Thyroid gland (tissue), 4 donors: ENCODE measurements at regions not wholly inside any gene's neighbourhood (a gene's known extent, or its start where the extent isn't known, plus 50 kb on each side); places are given as distances from the start of the nearest gene placed in this dataset.

Source experiments
- DNase-seq, 2 donors: peaks; one replicate each; pipeline ENCODE4 v3.0.0-alpha.2; 2019
- H3K27ac ChIP-seq, 3 donors: fragments of 200-600 bp; sonication (generic); 1 replicate in 2 of 3; 2 replicates in 1 of 3; pipeline ENCODE4 v1.5.1; 2016 to 2019; ENCODE audit warnings: mild to moderate bottlenecking in 1 of 3, moderate library complexity in 1 of 3
- H3K27me3 ChIP-seq: fragments of 200-600 bp; sonication (generic); one replicate; pipeline ENCODE4 v1.5.1; 2019
- H3K36me3 ChIP-seq, 2 donors: fragments of 200-600 bp; sonication (generic); one replicate each; pipeline ENCODE4 v1.5.1; 2016 to 2019
- H3K4me1 ChIP-seq, 2 donors: fragments of 200-600 bp; sonication (generic); one replicate each; pipeline ENCODE4 v1.5.1; 2017 to 2019
- H3K4me3 ChIP-seq, 3 donors: fragments of 200-600 bp; sonication (generic); replicated peaks in 1 of 3; 1 replicate in 2 of 3; 2 replicates in 1 of 3; pipeline ENCODE4 v1.5.1; 2016; ENCODE audit warnings: mild to moderate bottlenecking in 1 of 3
- H3K9me3 ChIP-seq: fragments of 200-600 bp; sonication (generic); one replicate; pipeline ENCODE4 v1.5.1; 2017
- POLR2A ChIP-seq, 2 donors: fragments of 450-650 bp; IDR thresholded peaks; one replicate each; pipeline ENCODE4 v1.6.1; 2017; ENCODE audit warnings: antibody characterized with exemption in 2 of 2, mild to moderate bottlenecking in 2 of 2, moderate library complexity in 1 of 2
- WGBS, 2 donors: methylation state at CpG; one replicate each; pipeline ENCODE4 v1.1.5; 2017; 5-methylcytosine and 5-hydroxymethylcytosine counted together
- intact Hi-C: fragments of 100-400 bp; cut with DNase I; formaldehyde crosslinking; loops from one replicate; pipeline ENCODE4 v1.15.1; 2023
- TF ChIP-seq, protein P1 (sequence below), 6 experiments: fragments of 200-600 bp in 3 of 6; fragments of 450-650 bp in 3 of 6; sonication (generic) in 3 of 6; IDR thresholded peaks; one replicate each; pipeline ENCODE4 v1.5.1; 2016 to 2019; ENCODE audit warnings: antibody characterized with exemption in 6 of 6, mild to moderate bottlenecking in 2 of 6, inconsistent platforms in 1 of 6, moderate library complexity in 1 of 6

DNA sequence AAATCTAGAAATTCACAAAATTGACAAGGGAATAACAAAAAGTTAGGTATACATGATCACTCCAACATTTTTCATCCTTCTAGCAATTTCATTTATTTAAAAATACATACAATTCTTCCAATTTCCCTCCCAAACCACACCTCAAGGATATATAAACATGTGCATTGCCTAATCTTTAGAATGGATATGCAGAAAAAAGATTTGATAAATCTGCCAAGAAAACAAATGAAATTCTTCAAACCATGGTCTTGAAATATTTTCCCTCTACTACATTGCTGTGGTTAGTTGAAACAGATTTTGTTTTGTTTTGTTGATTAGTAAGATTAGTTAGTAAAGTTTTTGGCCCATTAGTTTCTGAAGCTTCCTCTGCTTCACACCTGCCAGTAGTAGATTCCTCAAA, 703.3 kb upstream of the CCDC179 start:
- no peak for DNase-seq
- Histone ChIP-seq H3K36me3 (no peaks in the 10 kb centered on the region), H3K4me3 (no peak overlapping the region), H3K27ac (no peak overlapping the region), H3K9me3 (no peaks in the 10 kb centered on the region), H3K27me3 (no peaks in the 10 kb centered on the region), H3K4me1 (no peaks in the 10 kb centered on the region)
- TF ChIP-seq, protein P1, sequence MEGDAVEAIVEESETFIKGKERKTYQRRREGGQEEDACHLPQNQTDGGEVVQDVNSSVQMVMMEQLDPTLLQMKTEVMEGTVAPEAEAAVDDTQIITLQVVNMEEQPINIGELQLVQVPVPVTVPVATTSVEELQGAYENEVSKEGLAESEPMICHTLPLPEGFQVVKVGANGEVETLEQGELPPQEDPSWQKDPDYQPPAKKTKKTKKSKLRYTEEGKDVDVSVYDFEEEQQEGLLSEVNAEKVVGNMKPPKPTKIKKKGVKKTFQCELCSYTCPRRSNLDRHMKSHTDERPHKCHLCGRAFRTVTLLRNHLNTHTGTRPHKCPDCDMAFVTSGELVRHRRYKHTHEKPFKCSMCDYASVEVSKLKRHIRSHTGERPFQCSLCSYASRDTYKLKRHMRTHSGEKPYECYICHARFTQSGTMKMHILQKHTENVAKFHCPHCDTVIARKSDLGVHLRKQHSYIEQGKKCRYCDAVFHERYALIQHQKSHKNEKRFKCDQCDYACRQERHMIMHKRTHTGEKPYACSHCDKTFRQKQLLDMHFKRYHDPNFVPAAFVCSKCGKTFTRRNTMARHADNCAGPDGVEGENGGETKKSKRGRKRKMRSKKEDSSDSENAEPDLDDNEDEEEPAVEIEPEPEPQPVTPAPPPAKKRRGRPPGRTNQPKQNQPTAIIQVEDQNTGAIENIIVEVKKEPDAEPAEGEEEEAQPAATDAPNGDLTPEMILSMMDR (IDR thresholded peaks at IDR 0.05): no peak
- no peak for TF ChIP-seq POLR2A (IDR thresholded peaks at IDR 0.05)
- intact Hi-C loops: no loop called here

DNA sequence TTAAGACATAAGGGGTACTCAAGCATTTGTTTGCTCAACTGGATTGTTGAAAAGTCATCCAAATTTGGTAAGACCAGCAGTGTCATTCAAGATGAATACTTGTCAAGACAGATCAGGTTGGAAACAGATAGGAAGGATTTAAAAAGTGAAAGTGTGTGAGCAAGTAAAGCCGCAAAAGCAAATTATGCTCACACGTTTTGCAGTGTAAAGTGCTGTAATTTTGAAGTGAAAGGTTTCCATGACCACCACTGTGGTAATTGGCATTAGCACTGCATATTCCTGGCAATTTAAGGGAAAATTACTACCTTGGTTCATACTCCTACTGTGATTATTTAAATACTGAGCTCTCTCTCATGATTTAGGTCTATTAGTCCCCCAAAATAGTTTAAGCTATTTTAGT, 704.1 kb upstream of the CCDC179 start:
- H3K27me3 ChIP-seq: no peaks in the 10 kb centered on the region
- intact Hi-C loops: no loop called here
- H3K36me3 ChIP-seq: no peaks in the 10 kb centered on the region
- no peak overlapping the region for H3K4me3 ChIP-seq
- H3K4me1 ChIP-seq: no peaks in the 10 kb centered on the region
- WGBS, 2 donors: 59 to 61% methylated on average over 2 of the region's 2 CpGs
- no peak for DNase-seq
- no peaks in the 10 kb centered on the region for H3K9me3 ChIP-seq
- H3K27ac ChIP-seq: no peak overlapping the region
- TF ChIP-seq, protein P1 (IDR thresholded peaks at IDR 0.05): no peak
- TF ChIP-seq POLR2A (IDR thresholded peaks at IDR 0.05): no peak

DNA sequence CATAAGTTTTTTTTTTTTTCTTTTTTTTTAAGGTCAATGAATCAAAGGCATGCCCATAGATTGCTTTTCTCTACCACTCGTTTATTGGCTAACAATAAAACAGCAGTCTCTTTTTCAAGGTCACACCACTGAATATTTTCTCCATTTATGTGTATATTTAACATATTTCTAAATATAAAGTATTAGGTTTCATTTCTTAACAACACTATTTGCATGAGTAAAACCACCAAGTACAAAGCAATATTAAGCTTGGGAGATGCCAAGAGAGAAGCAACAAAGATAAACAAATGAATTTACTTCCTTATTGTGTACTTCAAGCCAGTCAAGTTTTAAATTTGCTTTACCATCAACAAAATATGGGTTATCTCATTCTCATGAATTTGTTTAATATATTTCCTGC, 708.9 kb upstream of the CCDC179 start:
- TF ChIP-seq, protein P1 (IDR thresholded peaks at IDR 0.05): no peak
- TF ChIP-seq POLR2A (IDR thresholded peaks at IDR 0.05): no peak
- no peaks in the 10 kb centered on the region for H3K4me1 ChIP-seq
- intact Hi-C loops: no loop called here
- H3K36me3 ChIP-seq: no peaks in the 10 kb centered on the region
- H3K27ac ChIP-seq: no peak overlapping the region
- no peaks in the 10 kb centered on the region for H3K9me3 ChIP-seq
- H3K27me3 ChIP-seq: no peaks in the 10 kb centered on the region
- H3K4me3 ChIP-seq: no peak overlapping the region
- 81 to 88% methylated on average over 1 of the region's 1 CpG for WGBS, 2 donors
- no peak for DNase-seq

DNA sequence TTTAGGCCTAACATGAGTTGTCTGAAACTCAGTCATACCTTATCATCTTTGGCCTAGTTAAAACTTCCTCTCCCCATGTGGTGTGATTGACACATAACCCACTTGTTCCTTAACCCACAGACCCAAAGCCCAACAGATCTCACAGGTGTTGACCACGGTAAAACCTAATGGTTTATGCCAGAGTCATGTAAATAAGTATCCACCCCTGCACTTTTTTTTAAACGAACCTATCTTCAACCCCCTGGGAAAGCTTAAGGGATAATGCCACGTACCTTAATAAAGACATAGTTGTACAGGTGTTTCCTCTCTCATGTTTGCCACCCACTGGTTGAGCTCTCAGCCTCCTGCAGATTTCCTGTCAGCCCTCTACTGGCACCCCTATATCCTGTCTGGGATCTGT, 709.3 kb upstream of the CCDC179 start:
- no peaks in the 10 kb centered on the region for H3K9me3 ChIP-seq
- no peaks in the 10 kb centered on the region for H3K27me3 ChIP-seq
- H3K36me3 ChIP-seq: no peaks in the 10 kb centered on the region
- 82 to 87% methylated on average over 3 of the region's 3 CpGs for WGBS, 2 donors
- no peak for DNase-seq
- intact Hi-C loops: no loop called here
- H3K27ac ChIP-seq: no peak overlapping the region
- TF ChIP-seq POLR2A (IDR thresholded peaks at IDR 0.05): no peak
- TF ChIP-seq, protein P1 (IDR thresholded peaks at IDR 0.05): no peak
- H3K4me1 ChIP-seq: no peaks in the 10 kb centered on the region
- H3K4me3 ChIP-seq: no peak overlapping the region

DNA sequence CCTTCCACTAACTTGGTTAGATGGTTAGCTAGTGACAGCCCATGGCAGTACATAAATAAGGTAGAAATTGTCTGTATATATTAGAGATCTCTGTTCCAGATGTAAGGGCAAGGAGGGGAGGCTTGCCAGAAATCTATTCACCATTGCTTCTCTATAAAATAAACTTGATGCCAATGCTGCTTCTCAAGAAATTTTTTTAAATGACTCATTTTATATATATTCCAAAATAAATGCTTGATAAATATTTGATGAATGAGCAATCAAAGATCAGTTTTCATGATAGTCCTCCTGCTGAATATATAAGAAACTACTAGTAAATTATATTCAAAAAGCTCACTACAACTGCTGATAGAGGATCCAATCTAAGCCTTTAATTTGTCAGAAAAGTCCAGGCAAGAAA, 710.6 kb upstream of the CCDC179 start:
- TF ChIP-seq, protein P1 (IDR thresholded peaks at IDR 0.05): no peak
- TF ChIP-seq POLR2A (IDR thresholded peaks at IDR 0.05): no peak
- Histone ChIP-seq H3K27me3 (no peaks in the 10 kb centered on the region), H3K36me3 (no peaks in the 10 kb centered on the region), H3K27ac (no peak overlapping the region), H3K4me3 (no peak overlapping the region), H3K9me3 (no peaks in the 10 kb centered on the region), H3K4me1 (no peaks in the 10 kb centered on the region)
- DNase-seq: no peak
- intact Hi-C loops: no loop called here
